HG03457 (cell line): ENCODE measurements at regions not wholly inside any gene's neighbourhood (a gene's known extent, or its start where the extent isn't known, plus 50 kb on each side); places are given as distances from the start of the nearest gene placed in this dataset.
"Not testable (repeated sequence)": the region's sequence is repeated elsewhere in the genome, so short reads cannot be mapped to it uniquely, and the experiment has no call there.

Experiments used
- ATAC-seq: cut with Tn5 transposase; IDR thresholded peaks from one replicate; pipeline ENCODE4 v1.9.1; 2021; ENCODE audit warnings: moderate number of reproducible peaks; ENCODE audit not compliant: unreplicated experiment

- no peak for ATAC-seq
Observed at GRCh38 chr7:46291601-46292150, 370.6 kb upstream of the IGFBP3 start.

- ATAC-seq, result no peak
Observed at GRCh38 chr7:46291050-46291438, 370.0 kb upstream of the IGFBP3 start.

GRCh38 chr7:46290374-46291049 lies 369.4 kb upstream of the IGFBP3 start:
- ATAC-seq, result no peak

GRCh38 chr7:46288861-46289260 lies 367.8 kb upstream of the IGFBP3 start:
- ATAC-seq, result no peak

GRCh38 chr7:46288010-46288409 lies 366.9 kb upstream of the IGFBP3 start:
- no peak for ATAC-seq

GRCh38 chr7:46286957-46287356 lies 365.9 kb upstream of the IGFBP3 start:
- ATAC-seq, result no peak

- ATAC-seq, result no peak
Observed at GRCh38 chr7:46286356-46286755, 365.3 kb upstream of the IGFBP3 start.

- no peak for ATAC-seq
Observed at GRCh38 chr7:46285878-46286277, 364.8 kb upstream of the IGFBP3 start.

GRCh38 chr7:46283852-46284251 lies 362.8 kb upstream of the IGFBP3 start:
- no peak for ATAC-seq

GRCh38 chr7:46282155-46282554 lies 361.1 kb upstream of the IGFBP3 start:
- no peak for ATAC-seq

- no peak for ATAC-seq
Observed at GRCh38 chr7:46281071-46281470, 360.0 kb upstream of the IGFBP3 start.

GRCh38 chr7:46279290-46279689 lies 358.2 kb upstream of the IGFBP3 start:
- no peak for ATAC-seq

GRCh38 chr7:46264646-46265045 lies 343.6 kb upstream of the IGFBP3 start:
- ATAC-seq, result no peak

GRCh38 chr7:46261638-46262037 lies 340.6 kb upstream of the IGFBP3 start:
- not testable (repeated sequence) for ATAC-seq

- ATAC-seq, result no peak
Observed at GRCh38 chr7:46259947-46260346, 338.9 kb upstream of the IGFBP3 start.

- ATAC-seq, result no peak
Observed at GRCh38 chr7:46257761-46258448, 336.8 kb upstream of the IGFBP3 start.

GRCh38 chr7:46256870-46257661 lies 336.0 kb upstream of the IGFBP3 start:
- no peak for ATAC-seq

GRCh38 chr7:46253520-46253919 lies 332.4 kb upstream of the IGFBP3 start:
- no peak for ATAC-seq

- no peak for ATAC-seq
Observed at GRCh38 chr7:46247664-46248063, 326.6 kb upstream of the IGFBP3 start.

GRCh38 chr7:46245586-46246111 lies 324.6 kb upstream of the IGFBP3 start:
- ATAC-seq, result no peak

GRCh38 chr7:46244757-46245156 lies 323.7 kb upstream of the IGFBP3 start:
- ATAC-seq, result no peak
